ENCODE measurements at regions not wholly inside any gene's neighbourhood (a gene's known extent, or its start where the extent isn't known, plus 50 kb on each side); places are given as distances from the start of the nearest gene placed in this dataset.
A peak's percentile ranks its signal among the peaks of the same experiment; 100 is the strongest.
"Not testable (repeated sequence)": the region's sequence is repeated elsewhere in the genome, so short reads cannot be mapped to it uniquely, and the experiment has no call there.

GRCh38 chr2:111609146-111609844 lies 274.7 kb downstream of the ANAPC1 start:
- H3K9me3 Mint-ChIP-seq; CTCF ChIA-PET; DNase-seq; H3K27ac Mint-ChIP-seq; H3K4me3 Mint-ChIP-seq; POLR2A ChIA-PET; H3K27me3 Mint-ChIP-seq; ATAC-seq; intact Hi-C loops (cut with micrococcal nuclease); H3K9me3 ChIP-seq (ENCODE audit: control insufficient read depth in 2 of 3, low read length in 3 of 3); H3K36me3 Mint-ChIP-seq; H3K4me1 ChIP-seq (ENCODE audit: control insufficient read depth in 2 of 2, insufficient read depth in 2 of 2, low read length in 2 of 2); H3K27me3 ChIP-seq (ENCODE audit: control insufficient read depth in 2 of 2, insufficient read depth in 2 of 2, low read length in 2 of 2); H3K4me3 ChIP-seq (ENCODE audit: low read length); H3K4me1 Mint-ChIP-seq; H3K27ac ChIP-seq (ENCODE audit: low read depth, low read length); H3K36me3 ChIP-seq (ENCODE audit: control insufficient read depth in 2 of 3, insufficient read depth in 3 of 3, low read length in 3 of 3): not testable (repeated sequence)

- H3K4me3 Mint-ChIP-seq; H3K27me3 ChIP-seq (ENCODE audit: control insufficient read depth in 2 of 2, insufficient read depth in 2 of 2, low read length in 2 of 2); H3K4me1 ChIP-seq (ENCODE audit: control insufficient read depth in 2 of 2, insufficient read depth in 2 of 2, low read length in 2 of 2); H3K36me3 ChIP-seq (ENCODE audit: control insufficient read depth in 2 of 3, insufficient read depth in 3 of 3, low read length in 3 of 3); H3K27ac Mint-ChIP-seq; H3K4me1 Mint-ChIP-seq; intact Hi-C loops (cut with micrococcal nuclease); CTCF ChIA-PET; POLR2A ChIA-PET; H3K4me3 ChIP-seq (ENCODE audit: low read length); H3K27me3 Mint-ChIP-seq; H3K9me3 ChIP-seq (ENCODE audit: control insufficient read depth in 2 of 3, low read length in 3 of 3); H3K36me3 Mint-ChIP-seq; ATAC-seq; DNase-seq; H3K9me3 Mint-ChIP-seq; H3K27ac ChIP-seq (ENCODE audit: low read depth, low read length): not testable (repeated sequence)
Measured at GRCh38 chr2:111610035-111610434, 274.0 kb downstream of the ANAPC1 start.

- no peak overlapping the region for H3K27ac Mint-ChIP-seq
- ChIA-PET POLR2A (no interaction called here), CTCF (no interaction called here)
- Histone ChIP-seq H3K4me1 (ENCODE audit: control insufficient read depth in 2 of 2, insufficient read depth in 2 of 2, low read length in 2 of 2) (no peaks in the 10 kb centered on the region), H3K27ac (ENCODE audit: low read depth, low read length) (no peak overlapping the region), H3K27me3 (ENCODE audit: control insufficient read depth in 2 of 2, insufficient read depth in 2 of 2, low read length in 2 of 2) (no peaks in the 10 kb centered on the region), H3K4me3 (ENCODE audit: low read length) (no peak overlapping the region), H3K36me3 (ENCODE audit: control insufficient read depth in 2 of 3, insufficient read depth in 3 of 3, low read length in 3 of 3) (no peaks in the 10 kb centered on the region), H3K9me3 (ENCODE audit: control insufficient read depth in 2 of 3, low read length in 3 of 3) (no peaks in the 10 kb centered on the region)
- DNase-seq (no peak), ATAC-seq (no peak)
- peaks cover 0 to 20% (median 3%) of the 10 kb centered on the region in 5 donors for H3K27me3 Mint-ChIP-seq
- no peaks in the 10 kb centered on the region for H3K9me3 Mint-ChIP-seq
- intact Hi-C loops (cut with micrococcal nuclease): no loop called here
- H3K4me3 Mint-ChIP-seq: no peak overlapping the region
- peaks cover 0 to 19% (median 0%) of the 10 kb centered on the region in 7 donors for H3K4me1 Mint-ChIP-seq
- H3K36me3 Mint-ChIP-seq: peaks cover 0 to 2% (median 0%) of the 10 kb centered on the region in 5 donors
Measured at GRCh38 chr2:111616651-111617218, 267.3 kb downstream of the ANAPC1 start.

- DNase-seq (no peak), ATAC-seq (no peak)
- CTCF ChIA-PET: no interaction called here
- Mint-ChIP-seq H3K4me3 (no peak overlapping the region), H3K27me3 (peaks cover 0 to 16% (median 0%) of the 10 kb centered on the region in 5 donors), H3K36me3 (peaks cover 0 to 2% (median 0%) of the 10 kb centered on the region in 5 donors), H3K4me1 (peaks cover 0 to 19% (median 0%) of the 10 kb centered on the region in 7 donors), H3K27ac (no peak overlapping the region), H3K9me3 (no peaks in the 10 kb centered on the region)
- H3K27ac ChIP-seq (ENCODE audit: low read depth, low read length): no peak overlapping the region
- no peaks in the 10 kb centered on the region for H3K9me3 ChIP-seq (ENCODE audit: control insufficient read depth in 2 of 3, low read length in 3 of 3)
- no peaks in the 10 kb centered on the region for H3K4me1 ChIP-seq (ENCODE audit: control insufficient read depth in 2 of 2, insufficient read depth in 2 of 2, low read length in 2 of 2)
- no peak overlapping the region for H3K4me3 ChIP-seq (ENCODE audit: low read length)
- POLR2A ChIA-PET: no interaction called here
- H3K36me3 ChIP-seq (ENCODE audit: control insufficient read depth in 2 of 3, insufficient read depth in 3 of 3, low read length in 3 of 3): no peaks in the 10 kb centered on the region
- intact Hi-C loops (cut with micrococcal nuclease): no loop called here
- no peaks in the 10 kb centered on the region for H3K27me3 ChIP-seq (ENCODE audit: control insufficient read depth in 2 of 2, insufficient read depth in 2 of 2, low read length in 2 of 2)
Measured at GRCh38 chr2:111617299-111618225, 266.4 kb downstream of the ANAPC1 start.

GRCh38 chr2:111618226-111618977 lies 265.6 kb downstream of the ANAPC1 start:
- Mint-ChIP-seq H3K27me3 (peaks cover 0 to 16% (median 0%) of the 10 kb centered on the region in 5 donors), H3K4me3 (no peak overlapping the region), H3K9me3 (no peaks in the 10 kb centered on the region), H3K36me3 (peaks cover 0 to 3% (median 0%) of the 10 kb centered on the region in 5 donors), H3K4me1 (peaks cover 0 to 20% (median 0%) of the 10 kb centered on the region in 7 donors), H3K27ac (no peak overlapping the region)
- no peak overlapping the region for H3K4me3 ChIP-seq (ENCODE audit: low read length)
- ChIA-PET POLR2A (no interaction called here), CTCF (no interaction called here)
- no peak overlapping the region for H3K27ac ChIP-seq (ENCODE audit: low read depth, low read length)
- H3K27me3 ChIP-seq (ENCODE audit: control insufficient read depth in 2 of 2, insufficient read depth in 2 of 2, low read length in 2 of 2): no peaks in the 10 kb centered on the region
- ATAC-seq (peak; percentile 71), DNase-seq (no peak)
- intact Hi-C loops (cut with micrococcal nuclease): no loop called here
- no peaks in the 10 kb centered on the region for H3K36me3 ChIP-seq (ENCODE audit: control insufficient read depth in 2 of 3, insufficient read depth in 3 of 3, low read length in 3 of 3)
- no peaks in the 10 kb centered on the region for H3K4me1 ChIP-seq (ENCODE audit: control insufficient read depth in 2 of 2, insufficient read depth in 2 of 2, low read length in 2 of 2)
- no peaks in the 10 kb centered on the region for H3K9me3 ChIP-seq (ENCODE audit: control insufficient read depth in 2 of 3, low read length in 3 of 3)

- Histone ChIP-seq H3K4me1 (ENCODE audit: control insufficient read depth in 2 of 2, insufficient read depth in 2 of 2, low read length in 2 of 2) (no peaks in the 10 kb centered on the region), H3K4me3 (ENCODE audit: low read length) (no peak overlapping the region), H3K36me3 (ENCODE audit: control insufficient read depth in 2 of 3, insufficient read depth in 3 of 3, low read length in 3 of 3) (no peaks in the 10 kb centered on the region), H3K9me3 (ENCODE audit: control insufficient read depth in 2 of 3, low read length in 3 of 3) (no peaks in the 10 kb centered on the region), H3K27ac (ENCODE audit: low read depth, low read length) (no peak overlapping the region), H3K27me3 (ENCODE audit: control insufficient read depth in 2 of 2, insufficient read depth in 2 of 2, low read length in 2 of 2) (no peaks in the 10 kb centered on the region)
- Mint-ChIP-seq H3K9me3 (no peaks in the 10 kb centered on the region), H3K36me3 (peaks cover 0 to 6% (median 0%) of the 10 kb centered on the region in 5 donors), H3K4me3 (no peak overlapping the region), H3K27me3 (peaks cover 0 to 16% (median 3%) of the 10 kb centered on the region in 5 donors), H3K27ac (no peak overlapping the region), H3K4me1 (peaks cover 0 to 26% (median 0%) of the 10 kb centered on the region in 7 donors)
- DNase-seq (no peak), ATAC-seq (peak; percentile 81)
- intact Hi-C loops (cut with micrococcal nuclease): no loop called here
- ChIA-PET POLR2A (no interaction called here), CTCF (no interaction called here)
Measured at GRCh38 chr2:111618978-111619902, 264.8 kb downstream of the ANAPC1 start.
